DMS79 treated with DMSO at 0.1 percent for 48 hours (cell line): ENCODE measurements at regions not wholly inside any gene's neighbourhood (a gene's known extent, or its start where the extent isn't known, plus 50 kb on each side); places are given as distances from the start of the nearest gene placed in this dataset.
A peak's percentile ranks its signal among the peaks of the same experiment; 100 is the strongest.
"Not testable (repeated sequence)": the region's sequence is repeated elsewhere in the genome, so short reads cannot be mapped to it uniquely, and the experiment has no call there.

Experiments
- DNase-seq: peaks from one replicate; lab custom pipeline; 2025; lab: John Stamatoyannopoulos, UW

DNA sequence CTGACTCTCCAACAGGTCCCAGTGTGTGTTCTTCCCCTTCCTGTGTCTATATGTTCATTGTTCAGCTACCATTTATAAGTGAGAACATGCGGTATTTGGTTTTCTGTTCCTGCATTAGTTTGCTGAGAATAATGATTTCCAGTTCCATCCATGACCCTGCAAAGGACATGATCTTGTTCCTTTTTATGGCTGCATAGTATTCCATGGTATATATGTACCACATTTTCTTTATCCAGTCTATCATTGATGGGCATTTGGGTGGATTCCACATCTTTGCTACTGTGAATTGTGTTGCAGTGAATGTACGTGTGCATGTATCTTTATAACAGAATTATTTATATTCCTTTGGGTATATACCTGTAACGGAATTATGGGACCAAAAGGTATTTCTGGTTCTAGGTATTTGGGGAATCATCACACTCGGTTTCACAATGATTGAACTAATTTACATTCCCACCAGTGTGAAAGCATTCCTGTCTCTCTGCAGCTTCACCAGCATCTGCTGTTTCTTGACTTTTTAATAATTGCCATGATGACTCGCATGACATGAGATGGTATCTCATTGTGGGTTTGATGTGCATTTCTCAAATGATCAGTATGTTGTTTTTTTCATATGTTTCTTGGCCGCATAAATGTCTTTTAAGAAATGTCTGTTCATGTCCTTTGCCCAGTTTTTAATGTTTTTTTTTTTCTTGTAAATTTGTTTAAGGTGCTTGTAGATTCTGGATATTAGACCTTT is 60.2 kb downstream of the LSMEM1 start:
- no peak for DNase-seq

GRCh38 chr7:112546723-112547513 is 66.1 kb downstream of the LSMEM1 start:
- DNase-seq, result no peak

DNA sequence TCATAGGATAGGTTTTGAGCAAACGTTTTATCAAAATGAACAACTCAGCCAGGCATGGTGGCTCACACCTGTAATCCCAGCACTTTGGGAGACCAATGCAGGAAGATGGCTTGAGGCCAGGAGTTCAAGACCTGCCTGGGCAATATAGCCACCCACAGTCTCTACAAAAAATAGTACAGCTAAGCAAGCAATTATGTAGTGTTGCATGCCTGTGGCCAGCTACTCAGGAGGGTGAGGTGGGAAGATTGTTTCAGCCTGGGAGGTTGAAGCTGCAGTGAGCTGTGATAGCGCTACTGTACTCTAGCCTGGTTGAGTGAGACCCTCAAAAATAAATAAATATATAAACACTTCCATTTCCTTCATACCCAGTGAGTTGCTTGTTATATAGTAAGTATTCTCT is 67.1 kb downstream of the LSMEM1 start:
- no peak for DNase-seq

- DNase-seq, result no peak
Observed at GRCh38 chr7:112550468-112551060, 69.8 kb downstream of the LSMEM1 start.

DNA sequence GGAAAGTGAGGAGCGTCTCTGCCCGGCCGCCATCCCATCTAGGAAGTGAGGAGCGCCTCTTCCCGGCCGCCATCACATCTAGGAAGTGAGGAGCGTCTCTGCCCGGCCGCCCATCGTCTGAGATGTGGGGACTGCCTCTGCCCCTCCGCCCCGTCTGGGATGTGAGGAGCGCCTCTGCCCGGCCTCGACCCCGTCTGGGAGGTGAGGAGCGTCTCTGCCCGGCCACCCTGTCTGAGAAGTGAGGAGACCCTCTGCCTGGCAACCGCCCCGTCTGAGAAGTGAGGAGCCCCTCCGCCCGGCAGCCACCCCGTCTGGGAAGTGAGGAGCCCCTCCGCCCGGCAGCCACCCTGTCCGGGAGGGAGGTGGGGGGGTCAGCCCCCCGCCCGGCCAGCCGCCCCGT is 70.7 kb downstream of the LSMEM1 start:
- DNase-seq, result not testable (repeated sequence)

DNA sequence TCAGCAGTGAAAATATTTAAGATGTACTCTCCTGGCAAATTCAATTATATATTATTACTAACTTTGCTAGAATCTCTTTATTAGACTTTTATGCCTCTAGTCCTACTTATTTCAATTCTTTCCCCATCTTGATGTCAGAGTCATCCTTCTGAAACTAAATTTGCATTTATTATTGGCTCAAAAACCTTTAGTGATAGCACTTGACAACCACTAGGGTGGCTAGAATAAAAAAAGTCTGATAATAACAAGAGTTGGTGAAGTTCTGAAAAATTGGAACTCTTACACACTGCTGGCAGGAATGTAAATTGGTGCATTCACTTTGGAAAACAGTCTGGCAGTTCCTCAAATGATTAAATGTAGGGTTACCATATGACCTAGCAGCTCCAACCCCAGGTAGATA is 73.8 kb downstream of the LSMEM1 start:
- DNase-seq, result no peak

- no peak for DNase-seq
Observed at GRCh38 chr7:112556633-112557032, 75.8 kb downstream of the LSMEM1 start.

- no peak for DNase-seq
Observed at GRCh38 chr7:112566442-112567324, 85.9 kb downstream of the LSMEM1 start.

DNA sequence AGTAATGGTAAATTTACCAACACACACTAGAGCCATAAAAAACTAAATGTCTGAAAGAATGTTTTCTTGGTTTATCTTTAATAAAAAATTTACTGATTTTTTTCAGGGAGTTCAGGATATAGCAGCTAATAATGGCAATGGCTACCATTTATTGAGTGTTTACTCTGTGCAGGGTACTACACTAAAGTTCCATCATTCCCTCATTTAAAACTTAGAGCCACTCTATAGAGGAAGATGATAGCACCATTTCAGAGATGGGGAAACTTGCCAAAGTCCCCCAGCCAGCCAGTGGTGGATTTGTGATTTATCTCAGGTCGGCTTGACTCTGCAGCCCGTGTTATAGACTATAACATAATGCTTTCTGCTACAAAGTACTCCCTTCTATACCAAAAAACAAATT is 86.6 kb downstream of the LSMEM1 start:
- DNase-seq, result no peak

- DNase-seq, result no peak
Observed at GRCh38 chr7:112571852-112572607, 91.2 kb downstream of the LSMEM1 start.

GRCh38 chr7:112572669-112573301 is 92.0 kb downstream of the LSMEM1 start:
- DNase-seq, result peak; percentile 66

DNA sequence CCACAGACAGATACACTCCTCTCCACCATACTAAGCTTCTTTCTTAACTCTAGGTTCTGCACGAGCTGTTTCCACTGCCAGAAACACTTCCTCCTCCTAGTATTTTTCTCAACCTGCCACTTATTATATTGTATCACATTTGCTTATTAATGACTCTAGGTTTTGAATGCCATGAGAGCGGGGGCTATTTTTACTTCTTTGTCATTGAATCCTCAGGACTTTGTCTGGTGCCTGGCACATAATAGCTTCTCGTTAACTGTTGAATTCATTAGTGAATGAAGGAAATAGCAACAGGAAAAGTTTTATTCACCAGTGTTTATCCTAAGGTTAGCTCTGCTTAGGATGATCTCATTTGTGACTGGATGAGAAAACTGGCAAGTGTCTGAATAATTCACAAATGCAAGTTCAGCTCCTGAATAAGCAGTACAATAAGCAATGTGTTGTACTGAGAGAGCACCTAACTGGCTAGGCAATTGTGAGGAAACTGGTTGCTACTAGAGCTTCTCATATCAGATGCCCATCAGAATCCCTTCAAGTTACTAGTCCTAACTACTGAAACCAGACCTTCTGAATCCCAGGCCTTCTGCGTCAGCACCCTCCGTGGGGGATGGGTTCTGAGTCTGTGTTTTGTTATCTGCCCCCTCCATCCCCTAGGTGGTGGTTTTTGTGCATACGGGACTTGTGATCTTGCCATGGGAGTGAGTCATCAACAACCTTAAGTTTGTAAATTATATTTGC is 92.7 kb downstream of the LSMEM1 start:
- DNase-seq, result peak; percentile 48

DNA sequence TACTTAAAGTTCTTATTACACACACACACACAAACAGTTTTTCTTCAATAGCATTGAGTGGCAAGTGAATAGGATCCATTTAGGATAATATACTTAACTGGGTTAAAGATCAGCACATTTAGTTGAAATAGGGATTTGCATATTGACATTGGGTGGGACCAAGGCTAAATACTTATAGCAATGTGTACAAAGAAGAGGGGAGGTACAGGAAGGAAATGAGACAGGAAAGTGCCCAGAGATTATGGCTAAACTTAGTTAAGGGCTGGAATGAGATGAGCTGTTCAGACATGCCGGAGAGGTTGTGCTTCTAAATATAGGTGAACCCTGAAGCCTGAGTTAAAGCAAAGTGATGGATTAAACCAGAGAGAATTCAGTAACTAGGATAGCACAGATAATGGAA is 95.1 kb downstream of the LSMEM1 start:
- DNase-seq, result no peak

- DNase-seq, result no peak
Observed at GRCh38 chr7:112579388-112579787, 98.6 kb downstream of the LSMEM1 start.

DNA sequence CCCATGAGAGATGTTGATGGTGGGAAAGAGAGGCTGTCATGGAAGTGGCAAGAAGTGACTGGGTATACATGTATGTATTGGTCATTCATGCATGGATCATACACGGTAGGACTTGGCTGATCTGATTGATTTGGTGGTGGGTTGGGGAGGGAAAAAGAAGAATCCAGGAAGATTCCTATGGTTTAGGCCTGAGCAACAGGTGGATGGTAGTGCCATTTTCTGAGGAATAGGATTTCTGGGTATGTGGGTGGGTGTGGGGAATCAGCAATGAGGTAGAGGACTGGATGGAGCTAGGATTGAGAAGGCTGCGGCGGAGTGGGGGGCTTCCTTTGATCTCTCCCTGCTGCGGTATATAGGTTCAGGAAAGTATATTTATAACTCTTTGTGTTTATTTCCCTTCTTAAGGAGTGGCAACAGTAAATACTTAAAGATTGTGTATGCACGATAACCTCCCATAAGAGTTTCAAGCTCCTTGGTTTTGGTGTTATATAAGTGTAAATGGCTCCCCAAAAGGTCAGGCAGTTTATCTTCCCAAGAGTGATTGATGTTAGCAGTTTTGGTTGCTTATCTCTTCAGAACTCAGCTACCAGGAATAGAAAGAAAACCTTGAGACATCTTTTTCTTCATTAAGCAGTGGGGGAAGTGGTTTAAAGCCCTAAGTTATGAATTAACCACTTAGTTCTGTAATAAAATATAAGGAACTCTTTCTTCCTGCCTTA is 100.1 kb downstream of the LSMEM1 start:
- DNase-seq, result no peak

DNA sequence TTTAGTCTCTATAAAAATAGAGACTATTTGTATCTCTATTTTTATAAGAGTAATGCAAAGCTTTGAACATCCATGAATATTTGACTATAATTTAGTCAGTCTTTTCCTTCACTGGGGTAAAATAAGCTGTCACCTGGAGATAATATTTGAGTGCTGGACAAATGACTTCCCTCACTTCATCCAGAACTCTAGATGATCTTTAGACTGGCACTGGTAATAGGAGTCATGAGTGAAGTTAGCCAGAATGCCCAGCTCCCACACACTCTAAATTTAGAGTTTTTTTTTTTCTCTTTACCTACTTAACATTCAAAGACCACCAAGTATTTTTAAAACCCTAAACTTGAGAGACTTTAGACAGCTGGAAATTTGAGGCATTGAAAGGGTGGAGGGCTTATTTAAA is 100.7 kb downstream of the LSMEM1 start:
- DNase-seq, result no peak

- no peak for DNase-seq
Observed at GRCh38 chr7:112584290-112584689, 103.5 kb downstream of the LSMEM1 start.

DNA sequence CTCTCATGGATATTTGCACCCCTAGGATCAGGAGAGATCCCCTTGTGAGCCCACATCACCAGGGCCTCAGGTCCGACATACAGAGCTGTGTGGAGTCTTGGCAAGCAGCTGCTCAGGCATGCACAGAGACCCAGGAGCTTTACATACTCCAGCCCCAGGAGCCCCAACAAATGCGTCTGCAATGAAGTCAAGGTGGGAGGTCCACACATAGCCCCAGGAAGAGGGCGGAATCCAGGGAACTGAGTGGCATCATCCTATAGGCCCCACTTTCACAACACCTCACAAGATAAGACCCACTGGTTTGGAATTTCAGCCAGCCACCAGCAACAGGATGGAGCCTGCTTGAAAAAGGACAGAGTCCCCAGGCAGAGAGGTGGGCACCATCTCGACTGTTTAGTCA is 106.7 kb downstream of the LSMEM1 start:
- no peak for DNase-seq

- not testable (repeated sequence) for DNase-seq
Observed at GRCh38 chr7:112592565-112593263, 111.9 kb downstream of the LSMEM1 start.
